GM21825 (cell line): ENCODE measurements at regions not wholly inside any gene's neighbourhood (a gene's known extent, or its start where the extent isn't known, plus 50 kb on each side); places are given as distances from the start of the nearest gene placed in this dataset.

Experiments
- ATAC-seq: cut with Tn5 transposase; IDR thresholded peaks from one replicate; pipeline ENCODE4 v1.9.1; 2021; ENCODE audit warnings: mild to moderate bottlenecking, moderate library complexity; ENCODE audit not compliant: unreplicated experiment

DNA sequence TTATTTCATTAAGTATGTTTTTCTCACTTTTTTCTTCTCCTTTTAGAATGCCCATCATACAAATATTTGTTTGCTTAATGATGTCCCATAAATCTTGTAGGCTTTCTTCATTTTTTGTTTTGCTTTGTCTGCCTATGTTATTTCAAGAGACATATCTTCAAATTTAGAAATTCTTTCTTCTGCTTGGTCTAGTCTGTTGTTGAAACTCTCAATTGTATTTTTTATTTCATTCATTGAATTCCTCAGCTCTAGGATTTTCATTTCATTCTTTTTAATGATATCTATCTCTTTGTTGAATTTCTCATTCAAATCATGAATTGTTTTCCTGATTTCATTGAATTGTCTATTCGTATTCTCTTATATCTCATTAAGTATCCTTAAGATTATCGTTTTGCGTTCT lies 125.1 kb upstream of the VIPR2 start:
- no peak for ATAC-seq

GRCh38 chr7:159263430-159263829 lies 118.8 kb upstream of the VIPR2 start:
- no peak for ATAC-seq

DNA sequence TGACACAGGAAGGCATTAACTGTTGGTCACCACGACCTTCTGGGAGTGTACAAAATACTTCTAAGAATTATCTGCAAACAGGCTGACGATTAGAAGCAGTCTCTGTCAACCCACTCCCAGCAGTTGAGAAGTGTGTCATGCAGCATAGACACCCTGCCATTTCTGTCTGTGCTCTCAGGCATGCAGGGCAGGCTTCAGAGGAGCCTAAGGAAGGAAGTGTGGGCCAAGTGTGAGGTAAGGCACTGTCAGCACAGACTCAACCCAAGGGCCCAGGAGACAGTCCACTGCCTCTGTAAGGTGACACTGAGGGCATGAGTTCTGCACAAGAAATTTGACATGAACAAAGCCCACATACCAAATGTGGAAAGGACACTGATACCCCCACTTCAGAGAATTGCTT lies 109.0 kb upstream of the VIPR2 start:
- no peak for ATAC-seq

- ATAC-seq, result no peak
These were observed 105.8 kb upstream of the VIPR2 start for GRCh38 chr7:159250471-159250870.

- ATAC-seq, result no peak
These were observed 105.0 kb upstream of the VIPR2 start for GRCh38 chr7:159249671-159250070.

- ATAC-seq, result no peak
These were observed 103.2 kb upstream of the VIPR2 start for GRCh38 chr7:159247910-159248309.

- no peak for ATAC-seq
These were observed 102.2 kb upstream of the VIPR2 start for GRCh38 chr7:159246702-159247480.

DNA sequence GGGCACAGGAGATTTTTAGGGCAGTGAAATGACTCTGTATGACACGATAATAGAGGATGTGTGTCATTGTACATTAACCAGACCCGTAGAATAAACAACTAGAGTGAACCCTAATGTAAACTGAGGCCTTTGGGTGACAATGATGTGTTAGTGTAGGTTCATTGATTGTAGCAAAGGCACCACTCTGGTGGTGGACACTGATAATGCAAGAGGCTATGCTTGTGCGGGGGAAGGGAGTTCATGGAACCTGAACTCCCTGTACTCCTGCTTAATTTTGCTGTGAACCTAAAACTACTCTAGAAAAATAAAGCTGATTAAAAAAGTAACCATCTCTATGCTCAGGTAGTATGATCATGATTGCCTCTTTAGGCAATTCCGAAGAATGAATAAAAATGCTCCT lies 96.3 kb upstream of the VIPR2 start:
- no peak for ATAC-seq

GRCh38 chr7:159239028-159239427 lies 94.4 kb upstream of the VIPR2 start:
- no peak for ATAC-seq

- ATAC-seq, result no peak
These were observed 93.9 kb upstream of the VIPR2 start for GRCh38 chr7:159238541-159238940.

DNA sequence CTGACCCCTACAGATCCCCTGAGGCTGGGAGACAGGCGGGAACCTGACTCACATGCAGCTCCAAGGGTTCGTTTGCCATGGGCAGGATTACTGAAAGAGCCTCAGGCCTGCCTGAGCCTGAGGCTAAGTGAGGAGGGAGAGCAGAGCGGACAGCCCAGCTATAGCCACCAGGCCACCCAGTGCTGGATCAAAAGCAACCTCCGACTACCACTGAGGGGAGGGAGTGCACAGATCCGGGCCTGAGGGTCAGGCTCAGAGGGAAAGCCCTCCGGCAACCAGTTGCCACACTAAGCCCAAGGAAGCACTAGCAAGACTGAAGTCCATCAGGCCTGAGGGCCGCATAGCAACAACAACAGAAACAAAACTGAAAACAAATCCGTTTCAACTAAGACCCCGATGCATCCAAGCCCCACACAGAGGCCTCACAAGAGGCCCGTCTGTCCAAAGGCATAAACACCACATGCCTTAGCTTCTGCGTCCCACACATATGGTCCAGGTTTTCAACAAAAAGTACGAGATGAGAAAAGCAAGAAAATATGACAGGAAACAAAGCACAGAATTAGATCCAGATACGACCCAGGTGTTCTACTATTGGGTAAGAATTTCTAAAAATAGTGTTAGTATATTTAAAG lies 92.5 kb upstream of the VIPR2 start:
- no peak for ATAC-seq

- no peak for ATAC-seq
These were observed 86.3 kb upstream of the VIPR2 start for GRCh38 chr7:159231017-159231416.

DNA sequence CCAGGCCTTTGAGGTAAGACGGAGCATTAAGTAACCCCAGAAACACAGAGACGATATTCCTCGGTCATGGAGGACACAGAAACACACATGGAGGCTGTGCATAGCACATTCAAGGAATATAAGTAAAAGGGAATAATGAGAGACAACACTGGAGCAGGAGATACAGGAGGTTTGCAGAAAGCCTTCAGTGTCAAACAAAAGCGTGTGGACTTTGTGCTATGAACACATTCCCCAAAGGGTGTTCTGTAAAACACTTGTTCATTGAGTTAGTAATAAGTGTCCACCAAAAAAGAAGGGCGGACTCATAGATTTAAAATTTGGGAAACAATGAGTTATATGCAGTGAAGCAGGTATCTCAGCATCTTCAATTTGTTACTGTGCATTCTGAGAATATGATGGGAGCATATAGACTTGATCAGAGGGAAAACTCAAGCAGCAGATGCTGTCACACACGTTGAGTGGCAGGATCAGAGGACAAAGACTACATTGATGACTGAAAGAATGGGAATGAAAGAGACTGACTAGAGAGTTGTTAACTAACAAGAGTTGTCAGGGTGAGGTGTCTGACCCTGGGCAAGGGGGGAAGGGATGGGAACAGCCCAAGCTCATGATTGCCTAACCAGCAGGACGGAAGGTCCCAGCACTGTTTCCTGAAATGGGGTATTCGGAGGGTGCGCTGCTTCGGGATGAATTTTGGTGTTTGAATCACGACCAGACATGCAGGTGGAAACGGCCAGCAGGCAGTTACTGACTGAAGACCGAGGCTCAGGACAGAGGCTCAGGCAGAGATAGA lies 85.2 kb upstream of the VIPR2 start:
- ATAC-seq, result no peak

- no peak for ATAC-seq
These were observed 82.8 kb upstream of the VIPR2 start for GRCh38 chr7:159227433-159227832.

DNA sequence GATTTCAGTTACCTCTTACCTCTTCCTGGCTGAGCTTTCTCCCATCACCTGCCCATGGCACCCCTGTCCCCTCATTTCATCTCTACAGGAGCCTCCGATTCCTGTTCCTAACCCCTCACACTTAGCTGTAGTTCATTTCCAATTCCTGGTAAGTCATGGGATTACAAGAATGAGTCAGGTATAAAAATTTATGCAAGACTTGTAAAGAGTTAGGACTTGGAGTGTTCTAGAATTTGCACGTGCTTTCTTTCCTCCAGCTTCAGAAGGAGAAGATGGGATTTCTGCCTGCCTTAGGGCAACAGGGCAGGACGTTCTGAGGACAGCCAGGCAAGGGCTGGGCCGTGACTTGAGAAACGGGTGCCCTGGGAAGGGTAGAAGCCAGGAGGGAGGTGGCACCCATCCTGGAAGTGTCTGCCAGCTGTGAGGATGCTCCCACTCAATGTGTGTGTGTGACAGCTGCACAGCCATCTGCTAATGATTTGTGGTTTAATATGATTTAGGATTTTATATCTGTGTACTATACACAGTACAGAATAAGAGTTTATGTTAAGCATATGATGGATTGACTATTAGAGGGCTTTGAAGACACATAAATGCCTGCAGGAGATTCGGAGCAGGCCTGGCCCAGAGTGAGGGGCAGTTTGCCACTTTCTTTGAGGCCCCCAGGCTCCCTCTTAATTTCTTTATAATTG lies 81.5 kb upstream of the VIPR2 start:
- no peak for ATAC-seq

DNA sequence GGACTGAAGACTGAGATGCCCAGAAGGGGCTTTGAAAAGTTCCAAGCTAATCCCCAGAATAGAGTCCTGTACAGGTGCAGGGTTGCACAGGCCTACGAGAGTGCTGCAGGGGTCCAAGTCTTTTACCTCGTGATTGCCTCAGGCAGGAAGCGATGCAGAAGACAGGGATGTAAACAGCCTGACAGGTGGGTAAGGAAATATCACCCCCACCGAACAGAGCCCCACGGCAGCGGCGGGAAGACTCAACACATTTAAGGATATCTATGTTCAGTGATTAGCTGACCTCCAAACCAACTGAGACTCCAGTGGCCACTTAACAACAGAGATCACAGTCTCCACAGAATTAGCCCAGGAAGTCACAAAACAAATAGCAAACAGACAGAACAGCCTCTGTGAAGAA lies 73.9 kb upstream of the VIPR2 start:
- ATAC-seq, result no peak

GRCh38 chr7:159218170-159218569 lies 73.5 kb upstream of the VIPR2 start:
- no peak for ATAC-seq

DNA sequence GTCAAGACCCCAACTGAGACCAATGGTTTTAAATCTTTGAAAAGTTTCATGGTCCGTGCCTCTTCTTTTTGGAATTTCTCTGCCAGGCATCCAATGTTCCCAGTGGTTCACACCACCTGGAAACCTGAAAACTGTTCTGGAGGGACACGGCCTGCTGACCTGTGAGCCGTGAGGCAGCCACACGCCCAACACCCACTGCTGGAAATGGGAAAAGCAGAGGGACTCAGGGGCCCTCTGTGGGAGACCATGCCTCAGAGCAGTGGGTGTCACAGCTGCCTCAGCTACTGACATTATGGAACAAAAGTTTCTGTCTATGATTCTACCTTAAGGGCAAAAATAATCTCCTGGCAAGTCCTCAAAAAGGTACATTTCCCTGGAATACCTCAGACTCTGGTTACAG lies 70.4 kb upstream of the VIPR2 start:
- no peak for ATAC-seq

DNA sequence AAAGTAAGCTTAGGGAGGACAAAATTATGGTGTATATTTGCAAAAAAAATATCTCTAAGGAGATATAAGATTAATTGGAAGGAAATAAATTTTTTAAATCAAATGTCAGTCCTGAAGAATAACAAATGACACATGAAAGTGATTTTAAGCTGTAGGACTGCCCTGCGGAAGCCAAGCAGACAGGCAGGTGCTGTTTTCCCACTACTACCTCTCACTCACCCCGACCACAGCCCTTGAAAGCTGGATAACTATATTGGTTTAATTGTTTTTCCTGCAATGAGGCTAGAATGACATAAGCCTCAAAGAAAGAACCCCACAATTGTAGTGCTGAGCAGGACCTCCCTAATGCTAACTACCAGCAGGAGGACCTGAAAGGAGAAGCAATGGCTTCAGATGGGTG lies 68.6 kb upstream of the VIPR2 start:
- ATAC-seq, result no peak

DNA sequence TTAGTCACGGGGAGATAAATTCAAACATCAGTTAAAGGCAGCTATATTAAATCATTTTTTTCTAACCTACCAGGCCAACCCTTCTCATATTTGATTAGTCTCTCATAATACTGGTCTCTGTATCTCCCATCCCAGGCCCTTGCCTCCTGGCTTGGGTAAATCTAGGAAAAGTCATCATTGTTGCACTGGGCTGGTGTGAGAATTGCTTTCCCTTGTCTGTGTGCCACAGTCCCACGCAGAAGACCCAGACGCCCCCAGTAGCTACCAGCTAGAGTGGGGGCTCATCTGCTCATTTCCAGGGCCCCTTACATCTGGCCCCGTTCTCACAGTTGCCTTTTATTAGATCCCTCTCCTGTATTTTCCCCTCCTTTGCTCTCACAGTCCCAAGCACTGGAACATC lies 67.6 kb upstream of the VIPR2 start:
- no peak for ATAC-seq

DNA sequence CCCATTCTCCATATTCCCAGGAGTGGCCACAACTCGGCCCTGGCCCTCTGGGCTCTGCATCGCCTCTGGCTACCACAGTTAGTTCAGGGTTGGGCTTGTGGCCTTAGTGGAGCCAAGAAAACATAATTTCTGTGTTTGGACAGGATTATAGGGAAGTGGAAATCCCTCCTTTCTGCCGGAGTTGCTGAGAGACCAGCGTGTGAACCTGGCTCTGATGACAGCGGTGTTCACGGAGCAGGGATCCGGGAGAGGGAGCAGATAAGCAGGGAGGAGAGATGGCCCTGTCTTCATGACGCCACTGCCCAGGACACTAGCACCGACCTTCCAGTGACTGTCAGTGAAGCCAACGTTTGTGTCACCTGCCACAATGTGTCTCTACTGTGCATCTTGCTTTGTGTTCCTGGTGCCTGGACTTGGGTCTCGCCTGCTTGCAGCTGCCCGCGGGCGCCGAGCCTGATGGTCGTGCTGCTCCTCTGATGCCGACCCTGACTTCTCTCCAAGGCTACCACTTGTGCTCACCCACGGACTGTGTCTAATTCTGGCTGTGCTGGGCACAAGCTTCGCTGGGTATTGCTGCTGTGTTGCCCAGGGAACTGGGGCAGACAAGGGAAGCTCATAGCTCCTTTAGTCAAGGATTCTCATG lies 67.0 kb upstream of the VIPR2 start:
- ATAC-seq, result no peak
